HG03039 (cell line): ENCODE measurements at regions not wholly inside any gene's neighbourhood (a gene's known extent, or its start where the extent isn't known, plus 50 kb on each side); places are given as distances from the start of the nearest gene placed in this dataset.

ENCODE experiments used
- ATAC-seq: cut with Tn5 transposase; IDR thresholded peaks from one replicate; pipeline ENCODE4 v1.9.1; 2021; ENCODE audit warnings: mild to moderate bottlenecking, moderate library complexity; ENCODE audit not compliant: unreplicated experiment

DNA sequence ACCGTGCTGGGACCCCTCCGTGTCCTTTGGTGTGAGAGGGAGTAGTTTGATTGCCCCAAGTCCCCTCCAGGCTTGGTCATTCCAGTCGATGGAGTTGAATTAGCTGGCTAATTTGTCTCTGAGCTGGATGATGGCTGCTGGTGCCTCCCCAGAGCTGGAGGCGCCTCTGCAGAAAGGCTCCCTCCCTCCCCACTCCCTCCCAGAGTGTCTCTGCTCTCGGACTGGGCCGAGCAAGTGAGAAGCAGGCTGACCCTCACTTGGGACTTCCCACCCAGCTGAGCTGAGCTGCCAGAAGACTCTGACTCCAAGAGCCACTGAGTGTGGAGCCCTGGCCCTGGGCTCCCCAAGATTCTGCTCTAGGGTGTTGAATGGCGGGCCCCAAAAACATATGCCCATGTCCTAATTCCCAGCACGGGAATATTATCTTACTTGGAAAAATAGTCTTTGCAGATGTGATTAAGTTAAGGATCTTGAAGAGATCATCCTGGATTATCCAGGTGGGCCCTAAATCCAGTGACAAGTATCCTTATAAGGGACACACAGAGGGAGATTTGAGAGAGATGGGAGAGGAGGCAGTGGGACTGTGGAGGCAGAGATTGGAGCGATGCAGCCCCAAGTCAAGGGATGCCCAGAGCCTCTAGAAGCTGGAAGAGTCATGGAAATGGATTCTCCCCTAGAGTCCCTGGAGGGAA is 60.7 kb upstream of the TLE3 start:
- no peak for ATAC-seq

DNA sequence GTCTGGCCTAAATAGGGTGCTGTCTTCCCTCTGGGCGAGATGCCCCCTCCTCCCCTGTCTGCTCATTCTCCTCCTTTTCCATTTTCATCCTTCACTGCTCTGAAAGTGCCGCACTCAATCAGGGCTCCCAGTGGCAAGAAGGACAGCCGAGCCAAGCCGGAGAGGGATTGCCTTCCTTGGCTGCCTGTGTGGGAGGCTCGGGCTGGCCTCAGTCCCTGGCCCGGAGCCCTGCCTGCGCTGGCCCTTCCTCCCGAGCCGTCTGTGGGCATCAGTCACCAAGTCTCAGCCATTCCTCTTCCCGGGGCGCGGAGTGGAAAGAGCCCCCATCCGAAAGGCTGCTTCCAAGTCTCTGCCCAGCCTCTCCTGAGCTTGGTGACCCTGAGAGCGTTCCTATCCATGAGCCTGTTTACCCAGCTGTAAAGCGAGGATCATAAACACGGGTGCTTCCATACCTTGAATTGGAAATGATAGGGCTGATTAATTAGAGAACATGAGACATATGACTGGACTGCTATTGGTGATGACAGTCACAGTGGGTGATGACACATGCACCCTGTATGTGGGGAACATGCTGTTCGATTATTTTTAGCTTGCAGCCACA is 59.1 kb upstream of the TLE3 start:
- no peak for ATAC-seq

DNA sequence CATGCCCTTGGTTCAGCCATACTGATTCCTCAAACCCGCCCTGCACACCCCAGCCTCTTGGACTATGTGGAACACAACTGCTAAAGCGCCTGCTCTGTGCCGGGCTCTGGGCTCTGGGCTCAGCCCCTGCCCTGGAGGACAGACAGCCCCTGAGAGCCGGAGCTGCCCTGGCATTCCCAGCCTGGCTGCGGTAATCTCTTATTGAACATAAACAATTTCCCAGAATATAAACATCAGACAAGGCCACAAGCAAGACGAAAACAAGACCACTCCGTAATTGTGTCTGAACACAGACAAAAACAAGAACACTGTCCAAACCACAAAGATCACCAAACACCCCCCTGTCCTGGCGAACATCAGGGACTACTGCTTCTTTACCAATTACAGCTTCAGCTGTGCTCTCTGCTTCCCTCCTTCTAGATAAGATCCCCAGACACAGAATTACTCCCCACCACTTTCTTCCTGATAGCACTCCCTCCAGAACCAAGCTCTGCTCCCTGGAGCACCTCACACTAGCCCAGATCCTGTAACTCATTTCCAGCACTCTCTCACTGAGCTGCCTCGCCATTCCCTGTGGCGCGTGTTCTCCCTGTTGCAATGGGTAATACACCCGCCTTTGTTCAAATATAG is 57.1 kb upstream of the TLE3 start:
- no peak for ATAC-seq

DNA sequence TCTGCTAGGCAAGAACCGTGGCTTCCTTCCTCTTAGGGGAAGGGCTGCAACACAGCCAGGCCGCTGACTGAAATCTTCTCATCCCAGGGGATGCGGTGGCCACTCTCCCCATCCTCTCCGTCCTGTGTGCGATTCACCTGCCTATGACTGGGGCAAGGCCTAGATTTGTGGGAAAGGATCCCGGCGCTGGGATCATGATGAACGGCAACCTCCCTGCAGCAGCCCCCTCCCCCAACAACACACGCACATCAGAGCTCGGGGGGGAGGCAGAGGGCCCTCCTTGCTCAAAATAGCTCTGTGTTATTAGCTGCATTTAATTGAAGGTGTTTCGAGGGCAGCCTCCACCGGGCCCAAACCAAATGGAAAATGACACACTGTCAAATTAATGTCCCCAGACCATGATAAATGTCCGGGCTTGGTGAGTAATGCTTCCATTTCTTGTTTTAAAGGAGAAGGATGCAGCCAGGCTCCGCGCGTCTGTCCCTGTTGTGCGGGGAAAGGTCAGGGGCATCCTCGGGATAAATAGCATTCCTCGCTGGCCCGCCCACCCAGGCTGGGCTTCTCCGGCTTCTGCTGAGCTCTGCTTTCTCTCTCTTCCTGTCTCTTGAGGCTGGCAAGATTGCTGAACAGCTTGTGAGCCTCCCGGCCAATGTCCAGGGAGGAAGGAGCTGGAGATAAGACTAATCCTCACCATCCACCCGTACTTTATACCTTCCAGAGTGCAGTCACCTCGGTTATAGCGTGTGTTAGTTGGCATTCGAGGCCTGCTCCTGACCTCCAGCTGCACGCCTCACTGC is 56.4 kb upstream of the TLE3 start:
- no peak for ATAC-seq

DNA sequence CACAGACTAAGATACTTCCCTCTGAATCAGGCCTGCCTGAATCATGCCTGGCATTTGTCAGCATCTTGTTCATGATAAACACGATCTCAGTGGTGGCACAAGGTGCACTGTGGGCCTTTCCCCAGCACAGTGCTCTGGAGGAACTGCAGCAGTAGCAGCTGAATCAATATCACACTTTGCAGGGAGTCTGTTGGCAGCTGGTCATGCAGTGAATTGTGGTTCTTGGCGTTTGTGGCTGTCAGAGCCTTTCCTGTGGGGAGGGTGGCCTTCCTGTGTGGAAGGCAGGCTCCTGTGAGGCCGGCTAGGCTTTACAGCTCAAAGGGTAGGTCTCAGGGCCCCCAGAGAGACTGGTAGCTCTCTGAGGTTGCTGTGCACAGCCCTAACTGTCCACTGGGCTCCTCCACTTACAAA is 54.4 kb upstream of the TLE3 start:
- no peak for ATAC-seq

DNA sequence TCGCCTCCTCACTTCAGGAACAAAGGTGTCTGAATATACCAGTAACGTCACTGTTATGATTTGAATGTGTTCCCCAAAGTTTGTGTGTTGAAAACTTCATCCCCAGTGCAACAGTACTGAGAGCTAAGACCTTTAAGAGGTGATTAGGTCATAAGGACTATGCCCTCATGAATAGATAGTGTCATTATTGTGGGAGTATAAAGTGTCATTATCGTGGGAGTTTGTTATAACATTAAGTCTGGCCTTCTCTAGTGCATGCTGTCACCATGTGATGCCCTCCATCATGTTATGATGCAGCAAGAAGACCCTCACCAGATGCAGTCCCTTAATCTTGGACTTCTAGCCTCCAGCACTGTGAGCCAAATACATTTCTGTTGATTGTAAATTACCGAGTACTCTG is 53.7 kb upstream of the TLE3 start:
- ATAC-seq = no peak

DNA sequence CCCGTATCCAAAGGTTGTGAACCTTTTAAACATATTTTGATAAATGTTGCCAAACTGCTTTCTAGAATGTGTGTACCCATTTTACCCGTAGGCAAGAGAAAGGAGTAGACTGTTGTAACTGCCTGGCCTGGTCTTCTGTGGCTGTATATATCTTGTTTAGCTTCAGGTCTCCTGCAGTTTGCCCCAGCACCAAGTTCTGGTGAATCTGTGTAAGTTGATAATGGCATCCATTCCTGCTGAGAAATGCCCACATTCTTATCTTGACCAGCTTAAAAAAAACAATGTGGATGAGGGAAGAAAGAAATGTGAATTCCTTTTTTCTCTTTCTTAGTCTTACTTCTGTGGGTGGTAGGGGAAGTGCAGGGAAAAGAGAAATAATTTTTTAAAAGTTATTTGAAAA is 53.3 kb upstream of the TLE3 start:
- no peak for ATAC-seq

DNA sequence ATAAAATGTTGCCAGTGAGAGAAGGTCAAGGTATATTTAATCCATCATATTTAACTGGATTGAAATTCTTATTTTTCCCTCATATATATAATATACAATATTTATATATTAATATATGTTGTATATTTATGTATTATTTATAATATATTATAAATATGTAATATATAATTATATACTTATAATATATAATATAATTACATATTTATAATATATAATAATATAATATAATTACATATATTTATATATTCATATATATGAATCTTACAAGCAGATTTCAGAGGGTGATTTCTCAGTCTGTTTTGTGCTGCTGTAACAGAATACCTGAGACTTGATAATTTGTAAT is 52.7 kb upstream of the TLE3 start:
- no peak for ATAC-seq

DNA sequence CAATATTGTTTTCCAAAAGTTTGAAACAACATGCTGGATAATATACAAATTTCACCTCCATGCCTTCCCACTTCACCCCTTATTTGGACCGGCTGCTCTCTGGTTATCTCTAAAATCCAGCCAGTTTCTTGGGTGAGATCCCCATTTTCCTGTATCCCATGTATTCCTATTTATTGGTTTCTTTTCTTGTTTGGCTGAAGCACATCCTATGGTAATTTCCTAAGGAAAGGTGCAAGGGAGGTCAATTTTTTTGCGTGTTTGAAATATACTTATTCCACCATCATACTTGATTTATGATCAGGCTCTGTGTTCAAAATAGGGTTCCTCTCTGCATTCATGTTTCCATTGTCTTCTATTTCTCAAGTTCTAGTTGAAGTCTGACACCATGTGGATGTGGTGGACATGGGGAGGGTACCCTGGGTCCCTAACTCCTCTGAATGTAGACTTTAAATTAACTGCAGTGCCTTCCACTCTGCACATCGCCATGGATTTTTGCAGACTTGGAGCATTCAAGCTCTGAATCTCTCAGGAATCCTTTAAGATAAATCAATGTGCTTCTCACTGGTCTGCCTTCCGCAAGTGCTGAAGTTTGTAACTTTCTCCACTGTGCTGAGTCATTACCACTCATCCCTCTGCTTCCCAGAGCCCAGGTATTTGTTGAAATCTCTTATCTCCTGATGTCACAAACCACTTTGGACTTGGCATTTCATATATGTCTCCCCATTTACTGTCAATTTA is 52.1 kb upstream of the TLE3 start:
- no peak for ATAC-seq

DNA sequence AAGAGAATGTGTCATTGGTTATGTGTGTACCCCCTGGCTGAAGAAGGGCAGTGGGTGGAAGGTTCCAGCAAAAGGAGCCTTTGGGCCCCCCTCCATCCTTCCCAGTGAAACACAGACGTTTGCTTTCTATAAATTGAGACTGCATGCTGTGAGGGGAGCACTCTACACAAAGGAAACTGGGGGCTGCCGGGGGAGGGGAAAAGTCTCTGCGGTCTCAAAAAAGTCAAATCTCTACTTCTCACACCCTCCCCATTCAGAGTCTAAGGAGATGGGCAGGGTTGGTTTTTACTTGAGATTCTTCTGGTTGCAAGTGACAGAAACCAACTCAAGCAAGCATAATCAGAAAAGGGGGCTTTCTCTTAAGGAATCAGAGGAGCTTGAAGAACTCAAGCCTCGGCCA is 50.1 kb upstream of the TLE3 start:
- ATAC-seq = no peak
